OCI-LY3 (cell line): ENCODE measurements at regions not wholly inside any gene's neighbourhood (a gene's known extent, or its start where the extent isn't known, plus 50 kb on each side); places are given as distances from the start of the nearest gene placed in this dataset.
"Not testable (repeated sequence)": the region's sequence is repeated elsewhere in the genome, so short reads cannot be mapped to it uniquely, and the experiment has no call there.

Source experiments
- EZH2phosphoT487 ChIP-seq: fragments of 200-600 bp; shearing (Covaris generic); IDR thresholded peaks from 2 replicates; pipeline ENCODE4 v1.6.1; 2018; ENCODE audit warnings: antibody characterized with exemption, mixed run types, low read depth
- TF ChIP-seq, protein P1 (sequence below): fragments of 200-600, 300-600 bp; sonication (generic); IDR thresholded peaks from 2 replicates; pipeline ENCODE4 v1.5.1; 2014; ENCODE audit warnings: antibody characterized with exemption, low read length, low read depth

DNA sequence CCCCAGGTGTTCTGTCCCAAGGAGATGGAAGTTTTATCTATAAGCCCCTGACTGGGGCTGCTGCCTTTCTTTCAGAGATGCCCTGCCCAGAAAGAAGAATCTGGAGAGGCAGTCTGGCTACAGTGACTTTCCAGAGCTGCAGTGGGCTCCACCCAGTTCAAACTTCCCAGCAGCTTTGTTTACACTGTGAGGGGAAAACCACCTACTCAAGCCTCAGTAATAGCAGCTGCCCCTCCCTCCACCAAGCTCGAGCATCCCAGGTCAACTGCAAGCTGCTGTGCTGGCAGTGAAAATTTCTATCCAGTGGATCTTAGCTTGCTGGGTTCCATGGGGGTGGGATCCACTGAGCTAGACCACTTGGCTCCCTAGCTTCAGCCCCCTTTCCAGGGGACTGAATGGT, 125.0 kb downstream of the TRIM42 start:
- TF ChIP-seq, protein P1, sequence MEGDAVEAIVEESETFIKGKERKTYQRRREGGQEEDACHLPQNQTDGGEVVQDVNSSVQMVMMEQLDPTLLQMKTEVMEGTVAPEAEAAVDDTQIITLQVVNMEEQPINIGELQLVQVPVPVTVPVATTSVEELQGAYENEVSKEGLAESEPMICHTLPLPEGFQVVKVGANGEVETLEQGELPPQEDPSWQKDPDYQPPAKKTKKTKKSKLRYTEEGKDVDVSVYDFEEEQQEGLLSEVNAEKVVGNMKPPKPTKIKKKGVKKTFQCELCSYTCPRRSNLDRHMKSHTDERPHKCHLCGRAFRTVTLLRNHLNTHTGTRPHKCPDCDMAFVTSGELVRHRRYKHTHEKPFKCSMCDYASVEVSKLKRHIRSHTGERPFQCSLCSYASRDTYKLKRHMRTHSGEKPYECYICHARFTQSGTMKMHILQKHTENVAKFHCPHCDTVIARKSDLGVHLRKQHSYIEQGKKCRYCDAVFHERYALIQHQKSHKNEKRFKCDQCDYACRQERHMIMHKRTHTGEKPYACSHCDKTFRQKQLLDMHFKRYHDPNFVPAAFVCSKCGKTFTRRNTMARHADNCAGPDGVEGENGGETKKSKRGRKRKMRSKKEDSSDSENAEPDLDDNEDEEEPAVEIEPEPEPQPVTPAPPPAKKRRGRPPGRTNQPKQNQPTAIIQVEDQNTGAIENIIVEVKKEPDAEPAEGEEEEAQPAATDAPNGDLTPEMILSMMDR = not testable (repeated sequence)
- not testable (repeated sequence) for TF ChIP-seq EZH2phosphoT487
